GM18502 (cell line): ENCODE measurements at regions not wholly inside any gene's neighbourhood (a gene's known extent, or its start where the extent isn't known, plus 50 kb on each side); places are given as distances from the start of the nearest gene placed in this dataset.
"Not testable (repeated sequence)": the region's sequence is repeated elsewhere in the genome, so short reads cannot be mapped to it uniquely, and the experiment has no call there.

ENCODE experiments used
- ATAC-seq: cut with Tn5 transposase; IDR thresholded peaks from one replicate; pipeline ENCODE4 v1.9.1; 2021; ENCODE audit warnings: mild to moderate bottlenecking; ENCODE audit not compliant: unreplicated experiment, poor library complexity

DNA sequence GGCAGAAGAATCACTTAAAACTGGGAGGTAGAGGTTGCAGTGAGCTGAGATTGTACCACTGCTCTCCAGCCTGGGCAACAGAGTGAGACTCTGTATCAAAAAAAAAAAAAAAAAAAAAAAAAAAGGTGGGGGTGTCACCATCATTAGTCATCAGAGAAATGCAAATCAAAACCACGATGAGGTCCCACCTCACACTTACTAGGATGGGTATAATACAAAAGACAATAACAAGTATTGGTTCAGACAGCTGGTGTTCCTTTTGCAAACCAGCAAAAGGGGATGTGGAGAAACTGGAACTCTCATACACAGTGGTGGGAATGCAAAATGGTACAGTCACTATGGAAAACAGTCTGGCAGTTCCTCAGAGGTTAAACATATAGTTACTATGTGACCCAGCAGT lies 78.7 kb upstream of the TSC22D2 start:
- no peak for ATAC-seq

GRCh38 chr3:150328654-150329040 lies 79.5 kb upstream of the TSC22D2 start:
- ATAC-seq = no peak

DNA sequence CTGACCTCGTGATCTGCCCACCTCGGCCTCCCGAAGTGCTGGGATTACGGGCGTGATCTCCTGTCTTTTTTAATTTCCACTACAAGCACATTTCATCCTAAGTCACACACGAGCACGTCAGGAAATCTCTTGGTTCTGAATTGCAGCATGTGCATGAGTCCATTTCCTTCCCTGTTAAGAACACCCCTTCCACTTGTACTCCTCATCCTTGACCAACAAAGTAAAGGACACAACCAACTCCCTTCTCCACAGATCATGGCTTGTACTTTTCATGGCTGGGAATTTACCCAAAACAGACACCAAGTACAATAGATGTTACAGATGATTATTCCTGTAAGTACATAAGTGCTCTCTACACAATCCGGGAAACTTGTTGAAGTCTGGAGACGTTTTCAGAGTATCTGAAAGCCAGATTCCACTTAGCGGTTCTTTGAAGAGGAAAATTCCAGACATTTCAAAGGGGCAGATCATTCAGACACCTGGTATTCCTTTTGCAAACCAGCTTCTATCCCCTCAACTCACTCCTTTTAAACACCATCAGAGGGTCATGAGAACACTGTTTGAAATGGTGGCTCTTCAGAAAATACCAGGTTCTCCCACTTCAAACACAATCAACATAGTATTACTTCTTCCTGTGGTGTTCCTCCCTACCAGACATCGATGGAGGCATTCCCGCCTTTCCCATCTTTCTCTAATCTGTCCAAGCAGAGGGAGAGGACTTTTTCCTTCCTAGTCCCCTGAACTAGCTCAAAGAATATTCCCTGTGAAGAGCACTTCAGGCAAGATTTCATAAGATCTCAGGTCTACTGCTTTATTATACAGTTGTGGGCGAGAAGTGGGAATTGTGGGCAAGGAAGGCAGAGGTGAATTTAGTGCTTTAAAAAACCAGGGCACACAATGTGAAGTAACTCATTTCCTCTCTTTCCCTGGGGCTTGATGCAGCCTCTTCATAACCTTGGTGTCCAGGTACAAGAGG lies 80.1 kb upstream of the TSC22D2 start:
- no peak for ATAC-seq

GRCh38 chr3:150324788-150325187 lies 83.3 kb upstream of the TSC22D2 start:
- ATAC-seq = no peak

DNA sequence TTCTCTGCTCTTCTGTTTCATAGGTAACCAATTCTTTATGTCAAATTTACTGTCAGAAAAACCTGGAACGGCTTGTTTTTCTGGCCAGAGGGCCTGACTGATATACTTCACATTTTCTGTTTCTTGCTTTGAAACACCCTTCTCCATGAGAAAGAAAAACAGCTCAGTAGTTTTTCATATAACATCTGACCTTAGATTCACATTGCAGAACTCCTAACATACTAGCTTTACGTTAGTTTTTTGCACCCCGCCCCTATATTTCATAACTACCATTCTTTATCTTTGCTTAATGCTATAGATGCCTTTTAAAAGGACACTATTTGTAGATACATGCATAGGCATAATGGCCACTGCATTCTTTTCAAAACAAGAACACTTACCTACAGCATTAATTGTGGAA lies 83.9 kb upstream of the TSC22D2 start:
- ATAC-seq = no peak

- no peak for ATAC-seq
These were observed 84.3 kb upstream of the TSC22D2 start for GRCh38 chr3:150323770-150324169.

DNA sequence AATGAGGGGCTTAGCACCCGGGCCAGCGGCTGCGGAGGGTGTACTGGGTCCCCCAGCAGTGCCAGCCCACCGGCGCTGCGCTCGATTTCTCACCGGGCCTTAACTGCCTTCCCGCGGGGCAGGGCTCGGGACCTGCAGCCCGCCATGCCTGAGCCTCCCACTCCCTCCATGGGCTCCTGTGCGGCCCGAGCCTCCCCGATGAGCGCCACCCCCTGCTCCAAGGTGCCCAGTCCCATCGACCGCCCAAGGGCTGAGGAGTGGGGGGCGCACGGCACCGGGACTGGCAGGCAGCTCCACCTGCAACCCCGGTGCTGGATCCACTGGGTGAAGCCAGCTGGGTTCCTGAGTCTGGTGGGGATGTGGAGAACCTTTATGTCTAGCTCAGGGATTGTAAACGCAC lies 85.0 kb upstream of the TSC22D2 start:
- not testable (repeated sequence) for ATAC-seq

- ATAC-seq = not testable (repeated sequence)
These were observed 87.1 kb upstream of the TSC22D2 start for GRCh38 chr3:150320971-150321370.

- ATAC-seq = no peak
These were observed 88.2 kb upstream of the TSC22D2 start for GRCh38 chr3:150319900-150320299.

- ATAC-seq = no peak
These were observed 90.6 kb upstream of the TSC22D2 start for GRCh38 chr3:150317469-150317868.

DNA sequence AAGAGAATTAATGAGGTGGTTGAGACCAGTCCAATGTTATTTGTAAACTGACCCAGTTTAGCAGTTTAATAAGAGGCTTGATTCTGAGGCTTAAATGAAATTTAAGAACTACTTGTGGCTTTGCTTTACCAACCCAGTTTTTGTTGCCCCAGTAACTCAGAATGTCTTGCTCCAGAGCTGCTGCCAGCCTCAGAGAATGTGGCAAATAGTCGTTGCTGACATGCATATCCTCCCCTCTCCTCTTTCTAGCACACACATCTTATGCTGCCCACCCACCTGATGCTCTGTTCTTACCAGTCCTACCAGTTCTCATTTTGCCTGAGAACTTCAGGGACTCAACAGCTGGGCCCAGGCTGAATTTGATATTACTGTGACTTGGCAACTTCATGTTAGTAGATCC lies 92.4 kb upstream of the TSC22D2 start:
- no peak for ATAC-seq

- no peak for ATAC-seq
These were observed 93.7 kb upstream of the TSC22D2 start for GRCh38 chr3:150314248-150315004.

- ATAC-seq = no peak
These were observed 96.0 kb upstream of the TSC22D2 start for GRCh38 chr3:150312018-150312657.

GRCh38 chr3:150311156-150311555 lies 96.9 kb upstream of the TSC22D2 start:
- ATAC-seq = no peak

DNA sequence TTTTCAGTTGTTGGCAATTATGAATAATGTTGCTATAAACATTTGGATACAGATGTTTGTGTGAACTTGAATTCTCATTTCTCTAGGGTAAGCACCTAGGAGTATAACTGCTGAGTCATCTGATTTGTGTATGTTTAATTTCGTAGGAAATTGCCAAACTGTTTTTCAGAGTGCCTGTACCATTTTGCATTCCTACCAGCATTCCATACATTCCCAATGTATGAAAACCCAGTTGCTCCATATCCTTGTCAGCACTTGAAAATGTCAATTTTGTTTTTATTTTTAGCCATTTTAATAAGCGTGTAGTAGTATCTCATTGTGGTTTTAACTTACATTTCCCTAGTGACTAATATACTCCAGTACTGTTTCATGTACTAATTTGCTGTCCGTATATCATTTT lies 98.5 kb upstream of the TSC22D2 start:
- ATAC-seq = no peak

- no peak for ATAC-seq
These were observed 98.9 kb upstream of the TSC22D2 start for GRCh38 chr3:150309257-150309542.

GRCh38 chr3:150308481-150309256 lies 99.4 kb upstream of the TSC22D2 start:
- no peak for ATAC-seq

DNA sequence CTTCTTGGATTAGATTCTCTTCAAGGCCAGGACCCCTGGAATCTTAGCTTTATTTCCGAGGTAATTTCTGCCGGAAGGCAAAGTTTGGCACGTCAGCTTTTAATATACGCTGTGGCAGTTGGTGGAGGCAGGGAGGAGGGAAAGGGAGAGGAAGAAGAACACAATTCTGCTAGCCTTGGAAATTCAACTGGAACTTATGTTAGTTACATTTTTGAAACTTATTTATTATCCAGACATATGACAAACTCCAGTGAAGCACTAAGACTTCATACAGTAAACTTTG lies 100.1 kb upstream of the TSC22D2 start:
- ATAC-seq = no peak

- no peak for ATAC-seq
These were observed 100.6 kb upstream of the TSC22D2 start for GRCh38 chr3:150307311-150308036.

- no peak for ATAC-seq
These were observed 101.2 kb upstream of the TSC22D2 start for GRCh38 chr3:150306906-150307305.
